ENCODE measurements at regions not wholly inside any gene's neighbourhood (a gene's known extent, or its start where the extent isn't known, plus 50 kb on each side); places are given as distances from the start of the nearest gene placed in this dataset.

- TF ChIP-seq REST (IDR thresholded peaks at IDR 0.05) (no peak), ATF3 (IDR thresholded peaks at IDR 0.05) (no peak), RAD21 (IDR thresholded peaks at IDR 0.05) (no peak), EGR1 (IDR thresholded peaks at IDR 0.05; ENCODE audit: low read depth in 2 of 2) (no peak), NR2F2 (IDR thresholded peaks at IDR 0.05) (no peak), GABPA (IDR thresholded peaks at IDR 0.05 in 1 of 2, conservative IDR thresholded peaks at IDR 0.05 in 1 of 2) (no peak), FOXA2 (IDR thresholded peaks at IDR 0.05) (no peak), HNF4A (conservative IDR thresholded peaks at IDR 0.05) (no peak), MAX (IDR thresholded peaks at IDR 0.05) (no peak), JUND (IDR thresholded peaks at IDR 0.05) (no peak)
Measured at GRCh38 chr10:10730471-10731043, 287.1 kb upstream of the CELF2 start (continued).

GRCh38 chr10:10731366-10731765, 286.3 kb upstream of the CELF2 start:
- Histone ChIP-seq H3K36me3 (ENCODE audit: control insufficient read depth in 4 of 4, insufficient read depth in 3 of 4, low read depth in 1 of 4, low read length in 3 of 4) (no peaks in the 10 kb centered on the region), H3K27me3 (ENCODE audit: control insufficient read depth in 4 of 4, insufficient read depth in 4 of 4, low read length in 3 of 4) (no peaks in the 10 kb centered on the region), H3K4me3 (ENCODE audit: low read depth in 1 of 3, low read length in 3 of 3) (no peak overlapping the region), H3K4me1 (ENCODE audit: control insufficient read depth in 4 of 4, insufficient read depth in 4 of 4, low read length in 3 of 4) (no peaks in the 10 kb centered on the region), H3K9ac (ENCODE audit: low read depth in 1 of 2, low read length in 2 of 2) (no peak overlapping the region), H3K9me3 (ENCODE audit: control insufficient read depth in 4 of 4, low read length in 3 of 4) (no peaks in the 10 kb centered on the region), H3K27ac (ENCODE audit: low read depth in 1 of 2, low read length in 2 of 2) (no peak overlapping the region)
- TF ChIP-seq HNF4A (conservative IDR thresholded peaks at IDR 0.05) (no peak), JUND (IDR thresholded peaks at IDR 0.05) (no peak), SP1 (IDR thresholded peaks at IDR 0.05) (no peak), GABPA (IDR thresholded peaks at IDR 0.05 in 1 of 2, conservative IDR thresholded peaks at IDR 0.05 in 1 of 2) (no peak), RAD21 (IDR thresholded peaks at IDR 0.05) (no peak), CTCF (IDR thresholded peaks at IDR 0.05; ENCODE audit: low read depth, low read length, missing input control) (no peak), MAX (IDR thresholded peaks at IDR 0.05) (no peak), REST (IDR thresholded peaks at IDR 0.05) (no peak), NR2F2 (IDR thresholded peaks at IDR 0.05) (no peak), EGR1 (IDR thresholded peaks at IDR 0.05; ENCODE audit: low read depth in 2 of 2) (no peak), RXRA (IDR thresholded peaks at IDR 0.05) (no peak), FOXA1 (IDR thresholded peaks at IDR 0.05) (no peak), TAF1 (conservative IDR thresholded peaks at IDR 0.05) (no peak), ATF3 (IDR thresholded peaks at IDR 0.05) (no peak)
- DNase-seq (ENCODE audit: low spot score) = no peak
- 57% methylated on average over 2 of the region's 2 CpGs for WGBS
